HG03103 (cell line): ENCODE measurements at regions not wholly inside any gene's neighbourhood (a gene's known extent, or its start where the extent isn't known, plus 50 kb on each side); places are given as distances from the start of the nearest gene placed in this dataset.
A peak's percentile ranks its signal among the peaks of the same experiment; 100 is the strongest.

ENCODE experiments used
- ATAC-seq: cut with Tn5 transposase; IDR thresholded peaks from one replicate; pipeline ENCODE4 v1.9.1; 2021; ENCODE audit warnings: low read depth; ENCODE audit not compliant: unreplicated experiment

DNA sequence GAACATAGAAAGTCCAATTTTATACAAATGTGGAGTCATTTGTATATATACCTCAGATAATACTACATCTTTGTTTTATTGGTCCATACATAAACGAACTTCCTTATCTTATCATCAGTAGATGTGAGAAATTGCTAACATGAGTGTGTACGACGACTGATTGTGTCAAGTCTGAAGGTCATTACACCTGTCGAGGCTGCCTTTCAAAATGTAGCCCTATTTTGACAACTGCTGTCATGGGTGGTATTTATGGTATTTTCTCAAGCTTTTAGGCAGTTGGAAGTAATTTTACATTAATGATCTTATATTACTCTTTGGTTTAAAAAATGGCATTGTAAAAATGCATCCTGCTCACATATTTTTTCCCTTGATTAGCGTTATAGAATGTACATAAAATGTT, 183.7 kb upstream of the DNAJC19 start:
- ATAC-seq: no peak

DNA sequence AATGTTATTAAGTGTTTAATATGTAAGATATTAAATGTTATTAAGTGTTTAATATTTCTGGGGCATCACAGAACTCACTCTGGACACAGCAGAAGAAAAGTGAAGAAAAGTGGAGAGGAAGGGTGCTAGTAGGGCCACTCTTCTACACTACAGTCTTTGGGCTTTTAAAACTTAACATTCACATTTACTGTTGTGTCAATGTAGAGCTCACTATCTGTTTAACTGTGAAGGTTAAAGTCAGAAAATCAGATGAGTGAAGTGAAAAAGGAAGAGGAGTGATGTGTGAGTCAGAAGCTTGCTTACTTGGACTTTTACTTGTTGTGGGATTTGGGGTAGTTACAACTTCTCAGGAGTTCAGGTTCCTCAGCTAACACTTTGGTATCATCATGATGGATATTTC, 145.3 kb upstream of the DNAJC19 start:
- ATAC-seq: no peak

DNA sequence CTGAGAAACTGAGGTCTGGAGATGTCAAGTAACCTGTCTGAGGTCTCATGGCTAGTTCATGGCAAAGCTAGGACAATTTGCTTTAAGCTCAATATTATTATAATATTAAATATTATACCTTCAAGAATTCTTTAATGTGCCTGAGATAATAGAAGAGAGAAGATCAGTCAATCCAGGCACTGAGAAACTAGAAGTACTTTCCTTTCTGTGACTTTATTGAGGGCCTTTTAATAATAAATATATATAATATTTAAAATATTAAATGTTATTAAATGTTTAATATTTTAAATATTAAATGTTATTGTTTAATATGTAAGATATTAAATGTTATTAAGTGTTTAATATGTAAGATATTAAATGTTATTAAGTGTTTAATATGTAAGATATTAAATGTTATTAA, 144.3 kb upstream of the DNAJC19 start:
- no peak for ATAC-seq

DNA sequence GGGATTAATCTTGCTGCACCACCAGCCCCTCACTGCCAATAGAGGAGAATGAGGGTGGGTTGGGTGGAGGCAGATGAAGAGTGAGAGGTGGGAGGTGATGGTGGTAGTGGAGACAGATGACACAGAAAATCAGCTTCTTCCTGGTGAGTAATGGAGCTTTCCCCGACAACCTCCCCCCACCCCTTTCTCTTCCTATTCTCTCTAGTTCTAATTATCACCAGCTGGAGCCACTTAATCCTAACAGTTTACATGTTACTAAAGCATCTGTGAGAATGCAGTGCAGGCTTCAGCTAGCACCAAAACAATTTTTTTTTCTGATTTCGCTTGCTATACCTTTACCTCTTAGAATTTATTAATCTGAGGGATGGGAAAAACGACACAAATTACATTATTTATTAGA, 116.1 kb upstream of the DNAJC19 start:
- ATAC-seq: no peak

DNA sequence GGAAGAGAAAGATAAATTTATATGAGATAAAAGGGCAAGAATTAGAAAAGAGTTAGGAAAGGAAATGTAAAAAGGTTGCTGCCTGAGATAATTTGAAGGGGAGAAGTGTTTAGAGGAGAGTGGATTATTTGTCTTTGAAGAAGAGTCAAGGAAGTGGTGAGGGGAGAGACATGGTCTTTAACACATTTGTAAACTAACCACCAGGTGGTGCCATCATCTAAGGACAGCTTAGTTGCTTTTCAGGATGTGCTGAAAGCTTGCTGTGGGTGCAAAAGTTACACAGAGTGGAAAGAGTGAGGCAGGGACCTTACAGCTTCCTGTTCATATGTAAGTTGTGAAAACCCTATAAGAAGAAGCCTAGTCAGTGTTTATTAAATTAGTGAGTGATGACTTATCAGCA, 114.1 kb upstream of the DNAJC19 start:
- ATAC-seq: peak; percentile 67

DNA sequence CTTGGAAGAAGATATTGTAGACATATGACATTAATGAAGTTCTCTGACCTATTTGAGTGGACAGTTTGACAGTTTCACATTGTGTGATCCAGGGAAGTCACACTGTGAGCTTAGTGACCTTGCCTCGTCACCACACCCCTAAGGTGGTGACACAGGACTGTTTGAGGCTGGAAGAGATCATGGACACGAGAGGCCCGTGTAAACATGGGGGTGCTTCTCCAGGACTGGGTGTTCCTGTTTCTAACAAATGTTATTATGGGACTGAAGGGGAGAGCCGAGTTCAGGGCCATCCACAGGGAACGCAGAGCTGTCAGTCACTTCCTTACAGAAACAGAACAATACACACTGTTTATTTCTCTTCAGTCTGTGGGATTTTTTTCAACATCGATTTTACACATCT, 96.5 kb upstream of the DNAJC19 start:
- ATAC-seq: no peak

DNA sequence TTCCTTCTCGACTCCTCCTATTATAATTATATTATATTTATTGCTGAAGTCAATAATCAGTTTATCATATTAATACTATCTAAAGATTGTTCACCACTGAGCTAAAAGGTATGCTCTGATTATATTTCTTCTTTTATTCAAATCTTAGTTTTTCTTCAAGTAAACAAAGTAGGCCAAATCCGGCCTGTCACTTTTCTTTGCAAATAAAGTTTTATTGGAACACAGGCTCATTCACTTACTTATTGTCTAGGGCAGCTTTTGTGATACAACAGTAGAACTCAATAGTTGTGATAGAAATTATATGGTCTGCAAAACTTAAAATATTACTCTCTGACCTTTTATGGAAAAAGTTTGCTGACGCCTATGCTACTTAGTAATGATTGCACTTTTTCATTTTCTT, 92.4 kb upstream of the DNAJC19 start:
- ATAC-seq: no peak

DNA sequence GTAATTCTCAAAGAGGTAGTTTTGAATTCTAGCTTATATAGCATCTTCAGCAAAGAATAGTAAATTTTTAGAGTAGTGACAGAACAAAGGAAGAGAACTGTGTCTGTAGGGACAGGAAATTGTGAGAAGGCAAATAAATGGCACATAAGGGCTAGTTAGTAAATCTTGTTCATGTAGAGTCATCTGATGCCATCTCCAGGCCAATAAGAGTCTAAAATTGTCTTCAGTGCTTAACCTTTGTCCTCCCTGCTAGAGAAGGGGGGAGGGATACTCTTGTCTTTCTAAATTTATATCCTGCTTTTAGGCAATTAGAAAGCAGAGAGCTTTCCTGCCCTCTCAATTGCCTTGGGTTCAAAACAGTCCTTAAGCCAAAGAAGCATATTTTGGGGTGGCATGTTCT, 87.0 kb upstream of the DNAJC19 start:
- ATAC-seq: no peak

DNA sequence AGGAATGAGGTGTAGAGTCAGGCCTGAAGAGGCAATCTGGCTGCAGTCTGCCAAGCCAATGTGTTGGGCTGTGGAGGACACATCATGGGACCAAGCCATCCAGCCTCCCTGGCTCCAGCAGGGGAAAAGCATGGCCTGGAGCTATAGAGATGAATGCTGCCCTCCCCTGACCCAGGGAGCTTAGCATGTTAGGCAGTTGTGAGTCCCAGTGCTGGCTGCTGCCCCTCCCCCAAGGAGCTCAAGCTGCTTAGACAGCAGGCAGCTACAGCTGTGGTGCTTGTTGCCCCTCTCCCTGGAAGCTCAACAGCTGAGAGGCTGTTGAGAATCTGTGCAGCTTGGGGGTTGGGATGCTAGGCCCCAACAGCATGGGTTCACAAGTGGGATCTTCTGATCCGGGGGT, 85.6 kb upstream of the DNAJC19 start:
- ATAC-seq: no peak

DNA sequence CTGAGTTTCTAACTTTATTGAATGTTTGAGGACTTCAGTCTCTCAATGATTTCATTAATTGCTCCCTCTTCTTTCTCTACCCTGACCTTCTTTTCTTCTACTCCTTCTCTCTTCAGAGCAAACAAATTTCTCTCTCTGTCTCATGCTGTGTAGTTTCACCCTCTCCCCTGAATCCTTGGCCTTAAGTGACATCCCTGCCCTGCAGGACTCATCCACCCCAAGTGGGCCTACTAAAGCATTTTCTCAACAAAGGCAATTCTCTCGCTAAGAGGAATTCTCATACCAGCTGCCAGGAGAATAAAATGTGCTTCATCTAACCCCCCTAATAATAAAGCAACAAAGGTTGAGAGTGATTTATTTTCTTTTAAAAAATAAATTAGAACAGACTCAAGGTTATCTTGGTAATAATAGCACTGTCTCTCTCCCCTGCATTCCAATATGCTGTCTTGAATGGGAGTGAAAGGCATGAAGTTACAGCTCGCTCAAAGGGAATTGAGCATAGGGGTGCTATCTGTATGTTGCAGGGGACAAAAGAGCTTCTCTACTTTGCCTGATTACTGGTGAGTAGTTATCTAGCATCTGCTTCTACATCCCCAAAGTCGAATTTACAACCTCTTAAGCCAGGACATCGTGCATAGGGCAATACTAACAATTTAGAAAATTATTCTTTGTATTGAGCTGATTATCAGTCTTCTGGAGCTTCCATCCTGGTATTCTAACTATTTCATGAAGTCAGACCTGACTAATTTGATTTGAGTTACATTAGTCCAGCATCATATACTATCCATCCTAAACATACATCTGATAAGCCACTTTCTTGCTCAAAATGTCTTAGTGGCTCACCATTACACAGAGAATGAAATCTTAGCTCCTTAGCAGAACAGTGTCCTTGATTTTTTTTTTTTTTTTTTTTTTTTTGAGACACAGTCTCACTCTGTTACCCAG, 76.9 kb upstream of the DNAJC19 start:
- ATAC-seq: no peak

DNA sequence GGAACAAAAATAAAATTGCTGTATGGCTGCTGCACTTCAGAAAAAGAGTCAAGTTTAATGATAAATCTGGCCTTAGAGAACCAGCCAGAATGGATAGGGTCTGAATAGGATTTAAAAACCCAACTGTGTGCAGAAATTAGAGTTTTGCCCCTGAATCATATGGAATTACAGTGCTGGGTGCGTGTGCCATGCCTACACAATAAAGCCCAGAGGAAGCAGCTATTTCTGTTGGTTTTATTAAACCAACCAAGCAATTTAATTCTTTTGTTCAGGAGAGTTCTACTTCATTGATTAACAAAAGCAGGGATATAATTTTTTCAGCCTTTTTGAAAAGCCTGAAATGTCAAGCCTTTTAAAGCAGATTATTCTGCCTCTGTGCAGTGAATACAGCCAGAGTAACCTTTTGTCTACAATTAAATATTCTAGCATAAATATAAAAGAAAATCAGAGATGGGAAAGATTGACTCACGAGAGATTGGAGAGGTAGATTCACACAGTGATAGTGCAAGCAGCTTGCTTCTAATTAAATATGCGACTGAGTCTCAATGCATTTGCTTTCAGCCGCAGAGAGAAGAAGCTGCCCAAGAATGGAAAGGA, 66.7 kb upstream of the DNAJC19 start:
- no peak for ATAC-seq

DNA sequence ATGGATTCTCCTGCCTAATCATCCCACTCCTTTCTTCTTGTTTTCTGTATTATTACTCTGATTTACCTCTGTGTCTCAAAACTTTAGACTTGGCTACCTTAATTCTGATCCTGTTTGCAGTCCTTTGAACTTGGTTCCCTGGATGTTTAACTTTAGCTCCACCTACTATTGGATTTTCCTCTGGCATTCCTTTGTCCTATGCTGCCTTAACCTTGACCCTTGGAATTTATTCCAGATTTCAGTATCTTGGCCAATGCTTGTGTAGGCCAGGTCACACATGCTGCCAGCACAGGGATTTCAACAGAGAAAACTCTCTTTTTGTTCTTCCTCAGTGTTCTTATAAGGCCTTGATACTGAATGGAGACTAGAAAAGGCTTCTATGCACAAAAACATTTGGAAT, 65.0 kb upstream of the DNAJC19 start:
- ATAC-seq: no peak

DNA sequence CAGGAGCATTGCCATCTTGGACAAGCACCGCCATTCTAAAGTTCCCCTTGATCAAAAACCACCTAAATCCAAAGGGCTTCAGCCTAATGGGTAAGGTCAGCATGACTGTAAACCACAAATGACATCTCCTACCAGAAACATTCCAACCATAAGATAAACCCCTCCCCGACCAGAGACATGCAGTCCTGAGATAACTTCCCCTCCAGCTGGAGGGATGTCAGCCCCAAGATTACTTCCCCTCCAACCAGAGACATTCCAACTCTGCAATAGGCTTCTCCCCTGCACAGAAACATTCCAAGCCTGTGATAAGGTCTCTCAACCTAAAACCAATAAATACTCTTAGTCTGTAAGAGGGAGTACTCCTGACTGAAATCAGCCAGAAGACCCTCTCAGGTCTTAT, 62.7 kb upstream of the DNAJC19 start:
- no peak for ATAC-seq

DNA sequence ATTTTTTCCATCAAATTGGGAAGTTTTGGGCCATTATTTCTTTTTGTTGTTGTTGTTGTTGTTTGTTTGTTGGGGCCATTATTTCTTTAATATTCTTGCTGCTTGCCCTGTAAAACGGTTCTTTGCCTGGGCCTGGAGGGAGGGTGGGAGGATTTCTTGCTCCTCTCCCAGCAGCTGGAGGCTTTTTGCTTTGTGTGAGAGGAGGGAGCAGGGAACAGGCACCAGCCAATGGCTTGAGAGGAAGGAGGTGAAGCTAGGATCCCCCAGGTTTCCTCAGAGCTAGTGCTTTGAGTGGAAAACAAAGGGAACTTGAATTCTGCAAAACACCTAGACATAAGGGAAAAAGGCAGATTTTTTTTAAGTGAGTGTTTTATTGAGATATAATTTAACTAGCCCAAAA, 61.2 kb upstream of the DNAJC19 start:
- ATAC-seq: no peak

DNA sequence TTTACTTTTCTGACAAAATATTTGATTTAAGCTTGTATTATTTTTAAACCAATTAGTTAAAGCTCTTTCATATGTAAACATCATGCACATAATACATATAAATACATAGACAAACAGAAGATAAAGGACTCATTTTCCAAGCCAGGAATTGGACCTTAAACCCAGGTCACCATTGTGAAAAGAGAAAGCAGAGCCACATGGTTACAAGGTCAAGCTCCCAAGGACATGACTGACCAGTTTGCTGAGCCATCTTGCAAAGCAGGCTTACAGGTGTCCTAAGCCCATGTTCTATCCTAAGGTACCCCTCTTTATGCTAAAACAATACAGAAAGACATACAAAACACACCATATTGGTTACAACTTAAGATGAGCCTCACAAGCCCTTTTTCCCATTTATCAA, 50.5 kb upstream of the DNAJC19 start:
- ATAC-seq: no peak
